H9 (cell line): ENCODE measurements at regions not wholly inside any gene's neighbourhood (a gene's known extent, or its start where the extent isn't known, plus 50 kb on each side); places are given as distances from the start of the nearest gene placed in this dataset.
A peak's percentile ranks its signal among the peaks of the same experiment; 100 is the strongest.

Experiments
- DNase-seq: peaks from one replicate; pipeline ENCODE4 v3.0.0-alpha.2; 2017
- H2AFZ ChIP-seq: one replicate; pipeline ENCODE4 v1.6.1; 2013; ENCODE audit warnings: mild to moderate bottlenecking, low read length, control low read depth, moderate library complexity
- H2AK5ac ChIP-seq: 2 replicates; pipeline ENCODE4 v1.6.1; 2013; ENCODE audit warnings: low read length, control low read depth, mixed read lengths; ENCODE audit not compliant: insufficient read length
- H2BK120ac ChIP-seq: one replicate; pipeline ENCODE4 v1.6.1; 2013; ENCODE audit warnings: low read depth, mild to moderate bottlenecking, low read length, control low read depth, inconsistent platforms; ENCODE audit not compliant: poor library complexity, severe bottlenecking
- H2BK12ac ChIP-seq: 2 replicates; pipeline ENCODE4 v1.6.1; 2013; ENCODE audit warnings: low read length, control low read depth, mixed read lengths, low read depth; ENCODE audit not compliant: insufficient read length
- H2BK15ac ChIP-seq: 2 replicates; pipeline ENCODE4 v1.6.1; 2013; ENCODE audit warnings: low read depth, low read length, control low read depth
- H2BK20ac ChIP-seq: one replicate; pipeline ENCODE4 v1.6.1; 2013; ENCODE audit warnings: low read depth, mild to moderate bottlenecking, low read length, control low read depth, inconsistent platforms; ENCODE audit not compliant: poor library complexity, severe bottlenecking
- H2BK5ac ChIP-seq: 2 replicates; pipeline ENCODE4 v1.6.1; 2013; ENCODE audit warnings: low read length, control low read depth, mixed read lengths; ENCODE audit not compliant: insufficient read length
- H3K14ac ChIP-seq: 2 replicates; pipeline ENCODE4 v1.6.1; 2013; ENCODE audit warnings: low read length, control low read depth; ENCODE audit not compliant: insufficient read depth
- H3K18ac ChIP-seq: 2 replicates; pipeline ENCODE4 v1.6.1; 2013; ENCODE audit warnings: low read depth, mild to moderate bottlenecking, mixed read lengths, low read length, control low read depth; ENCODE audit not compliant: insufficient read length
- H3K23ac ChIP-seq: 2 replicates; pipeline ENCODE4 v1.6.1; 2013; ENCODE audit warnings: low read length, control low read depth, mixed read lengths, low read depth; ENCODE audit not compliant: insufficient read length
- H3K23me2 ChIP-seq: 2 replicates; pipeline ENCODE4 v1.6.1; 2013; ENCODE audit warnings: low read depth, mild to moderate bottlenecking, mixed read lengths, low read length, control low read depth; ENCODE audit not compliant: insufficient read length, poor library complexity, severe bottlenecking
- H3K27ac ChIP-seq: 2 replicates; pipeline ENCODE4 v1.5.1; 2013; ENCODE audit warnings: low read length, control low read depth, mixed read lengths, low read depth; ENCODE audit not compliant: insufficient read length
- H3K27me3 ChIP-seq: 2 replicates; pipeline ENCODE4 v1.6.1; 2013; ENCODE audit warnings: low read length, control low read depth, inconsistent platforms; ENCODE audit not compliant: insufficient read depth
- H3K4ac ChIP-seq: 2 replicates; pipeline ENCODE4 v1.6.1; 2013; ENCODE audit warnings: low read depth, mild to moderate bottlenecking, control low read depth, inconsistent platforms, low read length, moderate library complexity
- H3K4me1 ChIP-seq: 2 replicates; pipeline ENCODE4 v1.6.1; 2013; ENCODE audit warnings: low read length, control low read depth, inconsistent platforms; ENCODE audit not compliant: insufficient read depth
- H3K4me2 ChIP-seq: 2 replicates; pipeline ENCODE4 v1.6.1; 2013; ENCODE audit warnings: low read length, control low read depth, mixed read lengths; ENCODE audit not compliant: insufficient read length, insufficient read depth
- H3K56ac ChIP-seq: 2 replicates; pipeline ENCODE4 v1.6.1; 2013; ENCODE audit warnings: low read depth, mild to moderate bottlenecking, mixed read lengths, low read length, control low read depth; ENCODE audit not compliant: insufficient read length
- H3K79me1 ChIP-seq: 2 replicates; pipeline ENCODE4 v1.6.1; 2013; ENCODE audit warnings: low read depth, mild to moderate bottlenecking, moderate library complexity, low read length, control low read depth, inconsistent platforms; ENCODE audit not compliant: insufficient read depth, poor library complexity, severe bottlenecking
- H3K79me2 ChIP-seq: 2 replicates; pipeline ENCODE4 v1.6.1; 2013; ENCODE audit warnings: low read length, control low read depth, inconsistent platforms; ENCODE audit not compliant: insufficient read depth
- H3K9ac ChIP-seq: 2 replicates; pipeline ENCODE4 v1.6.1; 2013; ENCODE audit warnings: low read length, control low read depth, mixed read lengths; ENCODE audit not compliant: insufficient read length; ENCODE audit errors: extremely low read depth
- H3K9me3 ChIP-seq: one replicate; pipeline ENCODE4 v1.6.1; 2013; ENCODE audit warnings: low read depth, low read length, inconsistent platforms; ENCODE audit not compliant: control insufficient read depth
- H3T11ph ChIP-seq: one replicate; pipeline ENCODE4 v1.6.1; 2013; ENCODE audit warnings: mild to moderate bottlenecking, low read length, control low read depth, inconsistent platforms
- H4K20me1 ChIP-seq: one replicate; pipeline ENCODE4 v1.6.1; 2013; ENCODE audit not compliant: control insufficient read depth, insufficient read length, insufficient read depth
- H4K5ac ChIP-seq: 2 replicates; pipeline ENCODE4 v1.6.1; 2013; ENCODE audit warnings: low read depth, mild to moderate bottlenecking, mixed read lengths, low read length, control low read depth; ENCODE audit not compliant: insufficient read length
- H4K8ac ChIP-seq: replicated peaks from 2 replicates; pipeline ENCODE4 v1.6.1; 2013; ENCODE audit warnings: low read length, control low read depth, mixed read lengths, low read depth; ENCODE audit not compliant: insufficient read length
- H4K91ac ChIP-seq: 2 replicates; pipeline ENCODE4 v1.6.1; 2013; ENCODE audit warnings: low read depth, mild to moderate bottlenecking, moderate library complexity, mixed read lengths, low read length, control low read depth; ENCODE audit not compliant: insufficient read length
- H3K27ac Mint-ChIP-seq, 3 experiments: 2 replicates in 2 of 3; 3 replicates in 1 of 3; pipeline ENCODE4 v1.8.0; 2020 to 2021; ENCODE audit warnings: mixed read lengths in 3 of 3, mild to moderate bottlenecking in 1 of 3, moderate library complexity in 1 of 3
- H3K27me3 Mint-ChIP-seq: 2 replicates; pipeline ENCODE4 v1.8.0; 2021; ENCODE audit warnings: low read depth, mild to moderate bottlenecking, moderate library complexity, mixed read lengths
- H3K36me3 Mint-ChIP-seq, 3 experiments: 2 replicates in 2 of 3; 3 replicates in 1 of 3; pipeline ENCODE4 v1.8.0; 2020 to 2021; ENCODE audit warnings: low read depth in 3 of 3, mixed read lengths in 3 of 3; ENCODE audit not compliant: insufficient read depth in 1 of 3
- H3K4me1 Mint-ChIP-seq, 2 experiments: 2 replicates each; pipeline ENCODE4 v1.8.0; 2020; ENCODE audit warnings: mixed read lengths in 2 of 2
- H3K4me3 Mint-ChIP-seq, 2 experiments: 2 replicates in 1 of 2; 3 replicates in 1 of 2; pipeline ENCODE4 v1.8.0; 2020 to 2021; ENCODE audit warnings: mild to moderate bottlenecking in 2 of 2, mixed read lengths in 2 of 2, moderate library complexity in 1 of 2
- H3K9me3 Mint-ChIP-seq, 2 experiments: 2 replicates in 1 of 2; 3 replicates in 1 of 2; pipeline ENCODE4 v1.8.0; 2020; ENCODE audit warnings: mild to moderate bottlenecking in 2 of 2, mixed read lengths in 2 of 2, moderate library complexity in 1 of 2
- CTCF ChIP-seq: fragments of 200-600 bp; sonication (generic); conservative IDR thresholded peaks from 3 replicates; pipeline ENCODE4 v1.8.0; 2021; ENCODE audit warnings: antibody characterized with exemption, mild to moderate bottlenecking
- WGBS: extraction: QIAGEN DNeasy Blood & Tissue Kit; methylation state at CpG from one replicate; pipeline ENCODE4 v1.1.7; 2013; ENCODE audit warnings: missing lambda C conversion rate, low lambda C conversion rate, mixed read lengths; ENCODE audit not compliant: insufficient read length; ENCODE audit errors: extremely low coverage; 5-methylcytosine and 5-hydroxymethylcytosine counted together

GRCh38 chr9:103991698-103992097, 102.4 kb upstream of the SMC2 start:
- Histone ChIP-seq H3K79me2 (no peaks in the 10 kb centered on the region), H3K4me1 (peaks cover 4% of the 10 kb centered on the region), H3K56ac (no peak overlapping the region), H2BK12ac (no peak overlapping the region), H4K20me1 (no peaks in the 10 kb centered on the region), H3T11ph (no peak overlapping the region), H3K23ac (no peak overlapping the region), H3K79me1 (no peaks in the 10 kb centered on the region), H3K4me2 (no peak overlapping the region), H3K23me2 (no peaks in the 10 kb centered on the region), H3K18ac (no peak overlapping the region), H2BK5ac (no peak overlapping the region), H3K4ac (no peak overlapping the region), H4K5ac (no peak overlapping the region), H3K27me3 (no peaks in the 10 kb centered on the region), H2BK120ac (no peak overlapping the region), H2AK5ac (no peak overlapping the region), H3K27ac (no peak overlapping the region), H4K8ac (no peak overlapping the region), H3K14ac (no peak overlapping the region), H2AFZ (peak overlapping the region; percentile 10), H4K91ac (no peak overlapping the region), H2BK20ac (no peak overlapping the region), H3K9ac (no peak overlapping the region), H2BK15ac (no peak overlapping the region), H3K9me3 (no peaks in the 10 kb centered on the region)
- no CpG with 5 or more reads among the region's 1 CpG for WGBS
- DNase-seq: no peak
- no peak for TF ChIP-seq CTCF
- peaks cover 18 to 19% of the 10 kb centered on the region in 2 experiments for H3K4me1 Mint-ChIP-seq
- no peaks in the 10 kb centered on the region for H3K36me3 Mint-ChIP-seq
- peak overlapping the region in 1 of 3 experiments; percentile 72; a peak in 2 of 7 replicates for H3K27ac Mint-ChIP-seq
- no peaks in the 10 kb centered on the region for H3K27me3 Mint-ChIP-seq
- no peak overlapping the region for H3K4me3 Mint-ChIP-seq
- no peaks in the 10 kb centered on the region for H3K9me3 Mint-ChIP-seq
